MG63 (cell line): ENCODE measurements at regions not wholly inside any gene's neighbourhood (a gene's known extent, or its start where the extent isn't known, plus 50 kb on each side); places are given as distances from the start of the nearest gene placed in this dataset.

Source experiments
- DNase-seq: peaks from one replicate; pipeline ENCODE4 v3.0.0-alpha.2; 2020
- H3K27me3 ChIP-seq: fragments of 250-450 bp; sonication (Bioruptor Pico); 2 replicates; pipeline ENCODE4 v1.5.1; 2020; ENCODE audit warnings: mild to moderate bottlenecking, moderate library complexity
- H3K36me3 ChIP-seq: fragments of 250-450 bp; sonication (Bioruptor Pico); 2 replicates; pipeline ENCODE4 v1.5.1; 2020; ENCODE audit warnings: mild to moderate bottlenecking, moderate library complexity
- H3K4me3 ChIP-seq: fragments of 250-450 bp; sonication (Bioruptor Pico); 2 replicates; pipeline ENCODE4 v1.5.1; 2020; ENCODE audit warnings: mild to moderate bottlenecking, moderate library complexity
- H3K9me3 ChIP-seq: fragments of 250-450 bp; sonication (Bioruptor Pico); 2 replicates; pipeline ENCODE4 v1.5.1; 2020; ENCODE audit warnings: mild to moderate bottlenecking, moderate library complexity

GRCh38 chr9:16987026-16987425, 116.6 kb upstream of the BNC2 start:
- DNase-seq = peak; percentile 77
- Histone ChIP-seq H3K9me3 (no peaks in the 10 kb centered on the region), H3K27me3 (no peaks in the 10 kb centered on the region), H3K4me3 (no peak overlapping the region), H3K36me3 (no peaks in the 10 kb centered on the region)

GRCh38 chr9:16986556-16986955, 116.1 kb upstream of the BNC2 start:
- no peak for DNase-seq

GRCh38 chr9:16985559-16986348, 115.3 kb upstream of the BNC2 start:
- Histone ChIP-seq H3K4me3 (no peak overlapping the region), H3K9me3 (no peaks in the 10 kb centered on the region), H3K36me3 (no peaks in the 10 kb centered on the region), H3K27me3 (no peaks in the 10 kb centered on the region)
- DNase-seq = peak; percentile 92

More at GRCh38 chr9:16986556-16986955, 116.1 kb upstream of the BNC2 start:
- Histone ChIP-seq H3K36me3 (no peaks in the 10 kb centered on the region), H3K9me3 (no peaks in the 10 kb centered on the region), H3K4me3 (no peak overlapping the region), H3K27me3 (no peaks in the 10 kb centered on the region)

- H3K27me3 ChIP-seq = no peaks in the 10 kb centered on the region
- H3K4me3 ChIP-seq = no peak overlapping the region
- no peaks in the 10 kb centered on the region for H3K9me3 ChIP-seq
- no peak for DNase-seq
- H3K36me3 ChIP-seq = no peaks in the 10 kb centered on the region
These were observed 112.4 kb upstream of the BNC2 start for GRCh38 chr9:16982780-16983310.

- Histone ChIP-seq H3K4me3 (no peak overlapping the region), H3K27me3 (no peaks in the 10 kb centered on the region), H3K36me3 (no peaks in the 10 kb centered on the region), H3K9me3 (peaks cover 6% of the 10 kb centered on the region)
- DNase-seq = no peak
These were observed 106.0 kb upstream of the BNC2 start for GRCh38 chr9:16976427-16976826.

GRCh38 chr9:16974436-16974835, 104.0 kb upstream of the BNC2 start:
- no peak for DNase-seq
- H3K36me3 ChIP-seq = no peaks in the 10 kb centered on the region
- H3K4me3 ChIP-seq = no peak overlapping the region
- peaks cover 6% of the 10 kb centered on the region for H3K9me3 ChIP-seq
- H3K27me3 ChIP-seq = no peaks in the 10 kb centered on the region

- Histone ChIP-seq H3K9me3 (peaks cover 6% of the 10 kb centered on the region), H3K27me3 (no peaks in the 10 kb centered on the region), H3K36me3 (no peaks in the 10 kb centered on the region), H3K4me3 (no peak overlapping the region)
- DNase-seq = no peak
These were observed 99.9 kb upstream of the BNC2 start for GRCh38 chr9:16970321-16970720.

GRCh38 chr9:16964228-16964627, 93.8 kb upstream of the BNC2 start:
- H3K9me3 ChIP-seq = peaks cover 11% of the 10 kb centered on the region
- peak; percentile 89 for DNase-seq
- H3K4me3 ChIP-seq = no peak overlapping the region
- H3K27me3 ChIP-seq = no peaks in the 10 kb centered on the region
- peaks cover 9% of the 10 kb centered on the region for H3K36me3 ChIP-seq

- no peaks in the 10 kb centered on the region for H3K27me3 ChIP-seq
- DNase-seq = no peak
- no peak overlapping the region for H3K4me3 ChIP-seq
- H3K9me3 ChIP-seq = peaks cover 11% of the 10 kb centered on the region
- peaks cover 9% of the 10 kb centered on the region for H3K36me3 ChIP-seq
These were observed 89.6 kb upstream of the BNC2 start for GRCh38 chr9:16960084-16960483.

GRCh38 chr9:16959391-16959790, 88.9 kb upstream of the BNC2 start:
- DNase-seq = no peak
- H3K36me3 ChIP-seq = peaks cover 9% of the 10 kb centered on the region
- no peak overlapping the region for H3K4me3 ChIP-seq
- H3K27me3 ChIP-seq = no peaks in the 10 kb centered on the region
- H3K9me3 ChIP-seq = peaks cover 11% of the 10 kb centered on the region

GRCh38 chr9:16954040-16954439, 83.6 kb upstream of the BNC2 start:
- DNase-seq = no peak
- Histone ChIP-seq H3K9me3 (no peaks in the 10 kb centered on the region), H3K36me3 (no peaks in the 10 kb centered on the region), H3K27me3 (no peaks in the 10 kb centered on the region), H3K4me3 (no peak overlapping the region)

- no peaks in the 10 kb centered on the region for H3K9me3 ChIP-seq
- H3K4me3 ChIP-seq = no peak overlapping the region
- no peak for DNase-seq
- H3K36me3 ChIP-seq = no peaks in the 10 kb centered on the region
- no peaks in the 10 kb centered on the region for H3K27me3 ChIP-seq
These were observed 81.0 kb upstream of the BNC2 start for GRCh38 chr9:16951502-16951901.

GRCh38 chr9:16950051-16950450, 79.6 kb upstream of the BNC2 start:
- Histone ChIP-seq H3K9me3 (no peaks in the 10 kb centered on the region), H3K27me3 (no peaks in the 10 kb centered on the region), H3K36me3 (no peaks in the 10 kb centered on the region), H3K4me3 (no peak overlapping the region)
- DNase-seq = no peak

- H3K36me3 ChIP-seq = no peaks in the 10 kb centered on the region
- H3K9me3 ChIP-seq = no peaks in the 10 kb centered on the region
- no peak for DNase-seq
- H3K4me3 ChIP-seq = no peak overlapping the region
- no peaks in the 10 kb centered on the region for H3K27me3 ChIP-seq
These were observed 60.1 kb upstream of the BNC2 start for GRCh38 chr9:16930578-16930977.

- Histone ChIP-seq H3K4me3 (no peak overlapping the region), H3K36me3 (no peaks in the 10 kb centered on the region), H3K27me3 (no peaks in the 10 kb centered on the region), H3K9me3 (no peaks in the 10 kb centered on the region; the same call in 1 of the 2 replicates)
- peak; percentile 88 for DNase-seq
These were observed 57.9 kb upstream of the BNC2 start for GRCh38 chr9:16928179-16928945.

GRCh38 chr9:16925426-16925825, 55.0 kb upstream of the BNC2 start:
- Histone ChIP-seq H3K27me3 (no peaks in the 10 kb centered on the region), H3K9me3 (no peaks in the 10 kb centered on the region; the same call in 1 of the 2 replicates), H3K4me3 (no peak overlapping the region), H3K36me3 (no peaks in the 10 kb centered on the region)
- DNase-seq = no peak

- no peaks in the 10 kb centered on the region for H3K36me3 ChIP-seq
- H3K9me3 ChIP-seq = no peaks in the 10 kb centered on the region; the same call in 1 of the 2 replicates
- H3K4me3 ChIP-seq = no peak overlapping the region
- no peak for DNase-seq
- no peaks in the 10 kb centered on the region for H3K27me3 ChIP-seq
These were observed 53.9 kb upstream of the BNC2 start for GRCh38 chr9:16924311-16924915.
